ENCODE measurements at regions not wholly inside any gene's neighbourhood (a gene's known extent, or its start where the extent isn't known, plus 50 kb on each side); places are given as distances from the start of the nearest gene placed in this dataset.

DNA sequence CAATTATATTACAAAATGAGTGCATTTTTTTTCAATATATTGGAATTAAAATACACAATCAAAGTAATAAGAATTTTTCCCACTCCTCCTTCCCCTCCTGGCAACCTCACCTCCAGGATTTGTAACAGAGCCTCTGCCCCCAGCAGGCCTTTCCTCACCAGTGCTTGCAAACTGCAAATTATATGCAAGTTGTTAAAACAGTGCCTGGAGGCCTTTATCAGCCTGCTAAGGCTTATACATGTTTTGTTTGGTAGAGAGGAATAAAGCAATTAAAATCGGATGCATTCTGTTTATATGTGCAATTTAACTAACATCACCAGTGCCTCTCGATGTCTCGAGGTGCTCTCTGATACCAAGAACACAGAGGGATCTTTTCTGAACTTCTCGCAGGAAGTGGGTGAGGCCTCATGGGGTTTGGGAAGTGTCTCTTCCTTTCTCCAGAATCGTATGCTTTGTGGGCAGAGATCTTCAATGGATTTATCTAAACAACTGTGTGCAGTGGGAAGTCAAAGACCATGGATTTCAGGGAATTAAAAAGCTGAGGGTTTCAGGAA is 186.8 kb downstream of the CDH26 start:
- Histone ChIP-seq H3K27me3 (ENCODE audit: insufficient read depth, low read depth, severe bottlenecking) (no peaks in the 10 kb centered on the region), H3K9me3 (ENCODE audit: severe bottlenecking) (no peaks in the 10 kb centered on the region), H3K27ac (no peak overlapping the region), H3K4me3 (ENCODE audit: low read depth, low read length) (no peak overlapping the region), H3K36me3 (no peaks in the 10 kb centered on the region)
- DNase-seq: no peak
- TF ChIP-seq, protein P1, sequence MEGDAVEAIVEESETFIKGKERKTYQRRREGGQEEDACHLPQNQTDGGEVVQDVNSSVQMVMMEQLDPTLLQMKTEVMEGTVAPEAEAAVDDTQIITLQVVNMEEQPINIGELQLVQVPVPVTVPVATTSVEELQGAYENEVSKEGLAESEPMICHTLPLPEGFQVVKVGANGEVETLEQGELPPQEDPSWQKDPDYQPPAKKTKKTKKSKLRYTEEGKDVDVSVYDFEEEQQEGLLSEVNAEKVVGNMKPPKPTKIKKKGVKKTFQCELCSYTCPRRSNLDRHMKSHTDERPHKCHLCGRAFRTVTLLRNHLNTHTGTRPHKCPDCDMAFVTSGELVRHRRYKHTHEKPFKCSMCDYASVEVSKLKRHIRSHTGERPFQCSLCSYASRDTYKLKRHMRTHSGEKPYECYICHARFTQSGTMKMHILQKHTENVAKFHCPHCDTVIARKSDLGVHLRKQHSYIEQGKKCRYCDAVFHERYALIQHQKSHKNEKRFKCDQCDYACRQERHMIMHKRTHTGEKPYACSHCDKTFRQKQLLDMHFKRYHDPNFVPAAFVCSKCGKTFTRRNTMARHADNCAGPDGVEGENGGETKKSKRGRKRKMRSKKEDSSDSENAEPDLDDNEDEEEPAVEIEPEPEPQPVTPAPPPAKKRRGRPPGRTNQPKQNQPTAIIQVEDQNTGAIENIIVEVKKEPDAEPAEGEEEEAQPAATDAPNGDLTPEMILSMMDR (IDR thresholded peaks at IDR 0.05; ENCODE audit: low read depth, low read length): no peak

DNA sequence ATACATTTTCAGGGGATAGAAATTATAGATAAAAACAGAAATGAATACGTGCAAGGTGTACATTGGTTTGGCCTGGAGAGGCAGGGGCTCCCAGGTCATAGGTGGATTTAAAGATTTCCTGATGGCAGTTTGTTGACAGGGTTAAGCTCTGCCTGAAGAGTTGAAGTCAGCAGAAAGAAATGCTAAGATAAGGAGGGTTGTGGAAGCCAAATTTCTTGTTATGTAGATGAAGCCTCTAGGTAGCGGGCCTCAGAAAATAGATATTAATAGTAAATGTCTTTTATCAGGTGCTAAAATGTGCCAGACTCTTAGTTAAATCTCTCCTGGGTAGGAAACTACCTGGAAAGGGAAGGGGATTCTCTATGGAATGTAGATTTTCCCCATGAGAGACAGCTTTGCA is 188.8 kb downstream of the CDH26 start:
- DNase-seq: no peak
- H3K27me3 ChIP-seq (ENCODE audit: insufficient read depth, low read depth, severe bottlenecking): no peaks in the 10 kb centered on the region
- H3K27ac ChIP-seq: no peak overlapping the region
- no peaks in the 10 kb centered on the region for H3K9me3 ChIP-seq (ENCODE audit: severe bottlenecking)
- TF ChIP-seq, protein P1 (IDR thresholded peaks at IDR 0.05; ENCODE audit: low read depth, low read length): no peak
- H3K36me3 ChIP-seq: no peaks in the 10 kb centered on the region
- no peak overlapping the region for H3K4me3 ChIP-seq (ENCODE audit: low read depth, low read length)

DNA sequence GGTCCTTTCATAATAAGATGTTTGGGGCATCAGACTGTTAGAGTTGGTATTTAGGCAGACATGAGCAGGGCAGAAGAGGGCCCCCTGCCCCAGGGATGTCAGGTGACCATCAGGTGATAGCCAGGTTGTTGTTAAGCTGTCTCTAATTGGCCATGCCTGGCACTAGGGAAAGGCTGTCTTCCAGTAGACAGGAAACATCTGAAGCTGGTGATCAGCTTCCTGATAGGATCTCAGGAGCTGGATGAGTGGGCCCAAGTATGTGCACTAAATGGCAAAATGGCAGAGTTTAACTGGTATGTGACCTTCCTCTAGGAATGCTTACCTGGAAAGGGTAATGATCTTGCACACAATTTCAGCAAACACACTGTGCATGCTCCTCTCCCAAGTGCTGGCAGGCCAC is 190.7 kb downstream of the CDH26 start:
- no peaks in the 10 kb centered on the region for H3K27me3 ChIP-seq (ENCODE audit: insufficient read depth, low read depth, severe bottlenecking)
- H3K4me3 ChIP-seq (ENCODE audit: low read depth, low read length): no peak overlapping the region
- no peak for DNase-seq
- TF ChIP-seq, protein P1 (IDR thresholded peaks at IDR 0.05; ENCODE audit: low read depth, low read length): no peak
- no peaks in the 10 kb centered on the region for H3K9me3 ChIP-seq (ENCODE audit: severe bottlenecking)
- no peak overlapping the region for H3K27ac ChIP-seq
- no peaks in the 10 kb centered on the region for H3K36me3 ChIP-seq

DNA sequence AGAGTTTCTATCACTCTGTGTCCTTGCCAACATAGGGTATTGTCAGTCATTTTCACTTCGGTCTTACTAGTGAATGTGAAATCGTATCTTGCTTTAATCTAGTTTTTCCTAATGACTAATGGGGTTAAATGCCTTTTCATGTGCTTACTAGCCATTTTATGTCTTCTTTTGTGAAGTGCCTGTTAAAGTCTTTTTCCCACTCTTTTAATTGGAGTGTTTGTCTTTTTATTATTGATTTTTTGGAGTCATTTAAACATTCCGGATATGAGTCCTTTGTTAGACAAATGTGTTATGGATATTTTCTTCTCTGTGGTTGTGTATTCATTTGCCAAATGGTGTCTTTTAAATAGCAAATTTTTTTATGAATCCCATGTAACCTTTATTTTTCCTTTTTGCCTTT is 194.6 kb downstream of the CDH26 start:
- no peak overlapping the region for H3K4me3 ChIP-seq (ENCODE audit: low read depth, low read length)
- TF ChIP-seq, protein P1 (IDR thresholded peaks at IDR 0.05; ENCODE audit: low read depth, low read length): no peak
- no peaks in the 10 kb centered on the region for H3K36me3 ChIP-seq
- no peaks in the 10 kb centered on the region for H3K27me3 ChIP-seq (ENCODE audit: insufficient read depth, low read depth, severe bottlenecking)
- H3K9me3 ChIP-seq (ENCODE audit: severe bottlenecking): no peaks in the 10 kb centered on the region
- no peak overlapping the region for H3K27ac ChIP-seq
- no peak for DNase-seq

DNA sequence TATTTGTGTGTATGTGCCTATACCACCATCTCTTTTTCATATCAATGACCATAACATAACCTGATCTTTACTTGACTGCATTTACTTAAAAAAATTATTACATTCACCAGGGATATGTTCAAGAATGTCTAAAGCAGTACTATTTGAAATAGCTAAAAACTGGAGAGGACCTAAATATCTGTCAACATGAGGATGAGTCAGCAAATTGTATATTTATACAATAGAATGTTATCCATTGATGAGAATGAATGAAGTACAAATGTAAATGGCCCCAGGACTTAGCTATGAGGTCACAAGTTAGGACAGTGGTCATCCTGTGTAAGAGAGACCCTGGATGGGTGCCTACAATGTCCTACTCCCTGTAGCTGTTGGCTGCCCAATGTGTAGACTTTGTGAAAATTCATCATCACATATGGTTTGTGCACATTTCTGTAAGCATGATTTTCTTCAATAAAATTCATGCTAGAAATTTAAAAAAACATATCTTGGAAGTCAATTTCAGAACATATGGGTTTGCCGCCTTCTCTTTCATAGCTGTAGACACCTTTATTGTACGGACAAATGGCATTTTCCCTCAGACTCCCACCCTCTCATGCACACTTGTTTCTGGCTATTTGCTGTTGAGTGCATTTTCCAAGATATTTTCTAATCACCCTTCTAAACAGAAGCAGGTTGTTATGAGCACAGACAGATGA is 202.4 kb downstream of the CDH26 start:
- Histone ChIP-seq H3K4me3 (ENCODE audit: low read depth, low read length) (no peak overlapping the region), H3K27me3 (ENCODE audit: insufficient read depth, low read depth, severe bottlenecking) (peaks cover 11% of the 10 kb centered on the region), H3K36me3 (no peaks in the 10 kb centered on the region), H3K9me3 (ENCODE audit: severe bottlenecking) (peaks cover 9% of the 10 kb centered on the region), H3K27ac (no peak overlapping the region)
- DNase-seq: no peak
- TF ChIP-seq, protein P1 (IDR thresholded peaks at IDR 0.05; ENCODE audit: low read depth, low read length): no peak

DNA sequence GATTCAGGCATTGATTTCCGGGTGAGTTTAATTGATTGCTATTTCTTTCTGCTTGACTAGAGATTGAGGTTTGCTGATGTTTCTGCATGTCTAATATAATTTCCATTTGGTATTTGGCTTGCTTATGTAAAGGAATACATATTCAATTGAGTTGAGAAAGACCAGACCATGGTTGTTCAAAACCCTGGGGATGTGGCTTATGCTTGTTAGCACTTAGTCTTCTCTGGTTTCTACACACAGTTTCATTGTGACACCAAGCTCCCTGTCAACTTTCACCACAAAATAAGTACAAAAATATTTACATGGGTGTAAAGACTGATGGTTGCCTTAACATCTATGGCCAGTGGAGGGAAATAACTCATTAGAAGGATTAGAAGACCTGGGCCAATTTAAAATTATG is 209.6 kb downstream of the CDH26 start:
- Histone ChIP-seq H3K9me3 (ENCODE audit: severe bottlenecking) (no peaks in the 10 kb centered on the region), H3K36me3 (no peaks in the 10 kb centered on the region), H3K4me3 (ENCODE audit: low read depth, low read length) (no peak overlapping the region), H3K27ac (no peak overlapping the region), H3K27me3 (ENCODE audit: insufficient read depth, low read depth, severe bottlenecking) (peaks cover under 1% of the 10 kb centered on the region)
- no peak for DNase-seq
- TF ChIP-seq, protein P1 (IDR thresholded peaks at IDR 0.05; ENCODE audit: low read depth, low read length): no peak

Measured in WERI-Rb-1 (cell line).